HCT116 (cell line): ENCODE measurements at regions not wholly inside any gene's neighbourhood (a gene's known extent, or its start where the extent isn't known, plus 50 kb on each side); places are given as distances from the start of the nearest gene placed in this dataset.

Experiments
- ATAC-seq: fragments of 200-7000 bp; cut with Tn5 transposase; 2 replicates; pipeline ENCODE4 v1.9.1; 2020; ENCODE audit warnings: mild to moderate bottlenecking, moderate library complexity
- BruUV-seq: library from RNA; stranded (reverse); fragments of 400-500 nt; replicated peaks from 2 replicates; lab custom pipeline; 2021; lab: Mats Ljungman, UMichigan
- CTCF ChIA-PET: fragments of 300-600 bp; sonication (Branson Sonifier 250); formaldehyde crosslinking; loops from one replicate; lab custom pipeline; 2021; ENCODE audit warnings: antibody characterized with exemption; lab: Charles Lee
- POLR2A ChIA-PET: fragments of 300-600, 350-600 bp; sonication (Branson Sonifier 250); formaldehyde crosslinking; loops from one replicate; lab custom pipeline; 2021; ENCODE audit warnings: antibody characterized with exemption; lab: Charles Lee
- RAD21 ChIA-PET, 2 experiments: fragments of 300-600 bp; sonication (Branson Sonifier 250); formaldehyde crosslinking; loops; one replicate each; lab custom pipeline; 2023; ENCODE audit warnings: low total read pairs in 2 of 2; ENCODE audit not compliant: uncharacterized antibody in 2 of 2, unreplicated experiment in 2 of 2, low non-redundant PET in 1 of 2; lab: Charles Lee
- DNase-seq: peaks from one replicate; pipeline ENCODE4 v3.0.0-alpha.2; 2010; ENCODE audit warnings: low read depth, low spot score
- H2AFZ ChIP-seq: fragments of 200-600 bp; shearing (Covaris generic), sonication (generic); 2 replicates; pipeline ENCODE4 v1.6.1; 2017; ENCODE audit warnings: low read depth, mixed run types, mixed read lengths, antibody characterized with exemption, low read length; ENCODE audit not compliant: poor library complexity, severe bottlenecking
- H3K27ac ChIP-seq: 2 replicates; pipeline ENCODE4 v1.5.1; 2012; ENCODE audit warnings: low read depth, low read length
- H3K27me3 ChIP-seq: fragments of 200-600 bp; sonication (generic); 2 replicates; pipeline ENCODE4 v1.6.1; 2016; ENCODE audit warnings: mixed run types, low read length, mixed read lengths; ENCODE audit not compliant: insufficient read depth
- H3K36me3 ChIP-seq, 2 experiments: fragments of 200-500 bp in 1 of 2; fragments of 200-600 bp in 1 of 2; sonication (Bioruptor generic) in 1 of 2; sonication (generic) in 1 of 2; 2 replicates each; pipeline versions ENCODE4 v1.5.1 to v1.6.1; 2014 to 2016; ENCODE audit warnings: low read length in 2 of 2, inconsistent platforms in 1 of 2, mixed read lengths in 1 of 2, mixed run types in 1 of 2; ENCODE audit not compliant: insufficient read depth in 2 of 2, control insufficient read depth in 1 of 2
- H3K4me1 ChIP-seq, 2 experiments: fragments of 200-600 bp in 1 of 2; sonication (generic) in 1 of 2; 2 replicates each; pipeline versions ENCODE4 v1.5.1 to v1.6.1; 2012 to 2017; ENCODE audit warnings: low read length in 2 of 2, inconsistent platforms in 1 of 2, mild to moderate bottlenecking in 1 of 2, mixed read lengths in 1 of 2, mixed run types in 1 of 2, moderate library complexity in 1 of 2; ENCODE audit not compliant: insufficient read depth in 2 of 2, control insufficient read depth in 1 of 2
- H3K4me2 ChIP-seq: fragments of 200-600 bp; sonication (generic); 2 replicates; pipeline ENCODE4 v1.6.1; 2017; ENCODE audit warnings: mixed run types, low read length, mixed read lengths
- H3K4me3 ChIP-seq, 2 experiments: fragments of 200-600 bp in 1 of 2; sonication (generic) in 1 of 2; replicated peaks in 1 of 2; 2 replicates each; pipeline ENCODE4 v1.5.1; 2011 to 2016; ENCODE audit warnings: low read length in 2 of 2, control low read depth in 1 of 2, low read depth in 1 of 2, mild to moderate bottlenecking in 1 of 2, mixed read lengths in 1 of 2, mixed run types in 1 of 2
- H3K79me2 ChIP-seq: fragments of 200-600 bp; sonication (generic); 2 replicates; pipeline ENCODE4 v1.6.1; 2017; ENCODE audit warnings: mild to moderate bottlenecking, mixed run types, low read length, moderate library complexity, mixed read lengths; ENCODE audit not compliant: insufficient read depth
- H3K9ac ChIP-seq: fragments of 200-600 bp; sonication (generic); 2 replicates; pipeline ENCODE4 v1.6.1; 2016; ENCODE audit warnings: low read length, mixed read lengths
- H3K9me2 ChIP-seq: fragments of 200-600 bp; sonication (generic), shearing (Covaris generic); 2 replicates; pipeline ENCODE4 v1.6.1; 2017; ENCODE audit warnings: mixed run types, mild to moderate bottlenecking, moderate library complexity; ENCODE audit not compliant: insufficient read depth
- H3K9me3 ChIP-seq, 2 experiments: fragments of 200-500 bp in 1 of 2; fragments of 200-600 bp in 1 of 2; sonication (Bioruptor generic) in 1 of 2; sonication (generic) in 1 of 2; 2 replicates each; pipeline ENCODE4 v1.6.1; 2014 to 2017; ENCODE audit warnings: low read length in 2 of 2, mixed read lengths in 2 of 2, inconsistent platforms in 1 of 2, low read depth in 1 of 2, mild to moderate bottlenecking in 1 of 2, mixed run types in 1 of 2, moderate library complexity in 1 of 2; ENCODE audit not compliant: control insufficient read depth in 1 of 2, insufficient read depth in 1 of 2
- H4K20me1 ChIP-seq: fragments of 200-600 bp; sonication (generic), shearing (Covaris generic); 2 replicates; pipeline ENCODE4 v1.6.1; 2017; ENCODE audit warnings: mixed run types, mild to moderate bottlenecking, moderate library complexity; ENCODE audit not compliant: insufficient read depth
- CBX3 ChIP-seq: IDR thresholded peaks from 2 replicates; pipeline ENCODE4 v1.6.1; 2012; ENCODE audit warnings: low read depth
- CEBPB ChIP-seq: IDR thresholded peaks from 2 replicates; pipeline ENCODE4 v1.6.1; 2012; ENCODE audit warnings: low read depth
- EZH2phosphoT487 ChIP-seq: fragments of 200-600 bp; IDR thresholded peaks from 2 replicates; pipeline ENCODE4 v1.6.1; 2018; ENCODE audit warnings: antibody characterized with exemption, borderline replicate concordance
- JUND ChIP-seq: IDR thresholded peaks from 2 replicates; pipeline ENCODE4 v1.6.1; 2012
- POLR2AphosphoS5 ChIP-seq: IDR thresholded peaks from 2 replicates; pipeline ENCODE4 v1.6.1; 2011; ENCODE audit warnings: mild to moderate bottlenecking, low read depth, low read length, moderate library complexity
- SIN3A ChIP-seq: IDR thresholded peaks from 2 replicates; pipeline ENCODE4 v1.6.1; 2012; ENCODE audit warnings: low read depth
- SRF ChIP-seq: IDR thresholded peaks from 2 replicates; pipeline ENCODE4 v1.6.1; 2012; ENCODE audit warnings: low read depth
- TCF7L2 ChIP-seq: IDR thresholded peaks from 2 replicates; pipeline ENCODE4 v1.7.0; 2011; ENCODE audit warnings: borderline replicate concordance, inconsistent platforms; ENCODE audit not compliant: insufficient read depth, insufficient read length; ENCODE audit errors: extremely low read depth
- ZFX ChIP-seq: fragments of 450-650 bp; IDR thresholded peaks from 2 replicates; pipeline ENCODE4 v1.6.1; 2017
- ZNF274 ChIP-seq: fragments of 200-500 bp; sonication (Bioruptor generic); IDR thresholded peaks from 2 replicates; pipeline ENCODE4 v1.6.1; 2014; ENCODE audit warnings: mild to moderate bottlenecking, low read depth, low read length, inconsistent platforms
- intact Hi-C: fragments of 100-400 bp; cut with micrococcal nuclease; formaldehyde crosslinking; loops from 2 replicates; pipeline ENCODE4 v1.10.0; 2022
- TF ChIP-seq, protein P1 (sequence below): IDR thresholded peaks from 2 replicates; pipeline ENCODE4 v1.6.1; 2012; ENCODE audit warnings: low read depth
- TF ChIP-seq, protein P2 (sequence below): IDR thresholded peaks from 2 replicates; pipeline ENCODE4 v1.6.1; 2012
- TF ChIP-seq, protein P3 (sequence below): IDR thresholded peaks from 2 replicates; pipeline ENCODE4 v1.6.1; 2012

DNA sequence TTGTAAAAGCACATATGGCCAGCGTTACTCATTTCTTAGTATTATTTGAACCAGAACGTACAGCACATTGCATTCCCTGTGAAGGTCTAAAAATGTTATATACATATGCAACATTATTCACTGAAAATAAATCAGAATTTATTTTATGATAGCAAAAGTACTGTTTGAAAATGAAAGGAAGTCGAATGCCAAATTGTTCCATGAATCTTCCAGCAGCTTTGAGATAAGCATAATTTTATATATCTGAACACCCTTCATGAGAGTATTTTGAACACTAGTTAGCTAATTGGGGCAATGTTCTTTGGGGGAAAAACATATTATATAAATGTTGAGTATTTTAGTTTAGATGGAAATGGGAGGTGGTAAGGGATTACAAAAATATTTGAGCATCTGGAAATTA, 300.7 kb upstream of the SYT1 start:
- intact Hi-C loops, result loop anchor here (2.0 kb wide), 1 partner anchor 443 kb away; no protein-coding TSS in a partner anchor
- no peak for TF ChIP-seq ZNF274
- TF ChIP-seq, protein P1, sequence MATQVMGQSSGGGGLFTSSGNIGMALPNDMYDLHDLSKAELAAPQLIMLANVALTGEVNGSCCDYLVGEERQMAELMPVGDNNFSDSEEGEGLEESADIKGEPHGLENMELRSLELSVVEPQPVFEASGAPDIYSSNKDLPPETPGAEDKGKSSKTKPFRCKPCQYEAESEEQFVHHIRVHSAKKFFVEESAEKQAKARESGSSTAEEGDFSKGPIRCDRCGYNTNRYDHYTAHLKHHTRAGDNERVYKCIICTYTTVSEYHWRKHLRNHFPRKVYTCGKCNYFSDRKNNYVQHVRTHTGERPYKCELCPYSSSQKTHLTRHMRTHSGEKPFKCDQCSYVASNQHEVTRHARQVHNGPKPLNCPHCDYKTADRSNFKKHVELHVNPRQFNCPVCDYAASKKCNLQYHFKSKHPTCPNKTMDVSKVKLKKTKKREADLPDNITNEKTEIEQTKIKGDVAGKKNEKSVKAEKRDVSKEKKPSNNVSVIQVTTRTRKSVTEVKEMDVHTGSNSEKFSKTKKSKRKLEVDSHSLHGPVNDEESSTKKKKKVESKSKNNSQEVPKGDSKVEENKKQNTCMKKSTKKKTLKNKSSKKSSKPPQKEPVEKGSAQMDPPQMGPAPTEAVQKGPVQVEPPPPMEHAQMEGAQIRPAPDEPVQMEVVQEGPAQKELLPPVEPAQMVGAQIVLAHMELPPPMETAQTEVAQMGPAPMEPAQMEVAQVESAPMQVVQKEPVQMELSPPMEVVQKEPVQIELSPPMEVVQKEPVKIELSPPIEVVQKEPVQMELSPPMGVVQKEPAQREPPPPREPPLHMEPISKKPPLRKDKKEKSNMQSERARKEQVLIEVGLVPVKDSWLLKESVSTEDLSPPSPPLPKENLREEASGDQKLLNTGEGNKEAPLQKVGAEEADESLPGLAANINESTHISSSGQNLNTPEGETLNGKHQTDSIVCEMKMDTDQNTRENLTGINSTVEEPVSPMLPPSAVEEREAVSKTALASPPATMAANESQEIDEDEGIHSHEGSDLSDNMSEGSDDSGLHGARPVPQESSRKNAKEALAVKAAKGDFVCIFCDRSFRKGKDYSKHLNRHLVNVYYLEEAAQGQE, result no peak
- TF ChIP-seq EZH2phosphoT487, result no peak
- no peak for TF ChIP-seq ZFX
- no peak for TF ChIP-seq POLR2AphosphoS5
- TF ChIP-seq SIN3A, result no peak
- no peak for TF ChIP-seq JUND
- TF ChIP-seq, protein P2, sequence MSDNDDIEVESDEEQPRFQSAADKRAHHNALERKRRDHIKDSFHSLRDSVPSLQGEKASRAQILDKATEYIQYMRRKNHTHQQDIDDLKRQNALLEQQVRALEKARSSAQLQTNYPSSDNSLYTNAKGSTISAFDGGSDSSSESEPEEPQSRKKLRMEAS, result no peak
- no peak for TF ChIP-seq SRF
- TF ChIP-seq, protein P3, sequence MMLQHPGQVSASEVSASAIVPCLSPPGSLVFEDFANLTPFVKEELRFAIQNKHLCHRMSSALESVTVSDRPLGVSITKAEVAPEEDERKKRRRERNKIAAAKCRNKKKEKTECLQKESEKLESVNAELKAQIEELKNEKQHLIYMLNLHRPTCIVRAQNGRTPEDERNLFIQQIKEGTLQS, result no peak
- no peak for TF ChIP-seq CEBPB
- TF ChIP-seq TCF7L2, result no peak
- no peak for TF ChIP-seq CBX3

More for the DNA sequence above, 300.7 kb upstream of the SYT1 start:
- Histone ChIP-seq H3K9me3 (no peaks in the 10 kb centered on the region), H2AFZ (no peak overlapping the region), H3K4me3 (no peak overlapping the region), H3K4me2 (no peak overlapping the region), H3K9me2 (no peaks in the 10 kb centered on the region), H3K27ac (no peak overlapping the region), H3K9ac (no peak overlapping the region), H3K36me3 (no peaks in the 10 kb centered on the region), H3K27me3 (no peaks in the 10 kb centered on the region), H3K4me1 (no peaks in the 10 kb centered on the region), H3K79me2 (no peaks in the 10 kb centered on the region), H4K20me1 (no peaks in the 10 kb centered on the region)
- POLR2A ChIA-PET, result no interaction called here
- CTCF ChIA-PET, result interaction anchor here (1.0 to 1.9 kb wide), 2 partner anchors 93 to 300 kb away, joined by 3 to 6 read pairs; no protein-coding TSS in a partner anchor
- ATAC-seq (no peak), DNase-seq (no peak)
- BruUV-seq, result no TSS peak
- RAD21 ChIA-PET, result no interaction called here
